Fibroblast of lung (primary cell): ENCODE measurements at regions not wholly inside any gene's neighbourhood (a gene's known extent, or its start where the extent isn't known, plus 50 kb on each side); places are given as distances from the start of the nearest gene placed in this dataset.

Source experiments
- DNase-seq, 2 donors: peaks; one replicate each; pipeline versions ENCODE4 v3.0.0 to v3.0.0-alpha.2; 2010; ENCODE audit warnings: low read depth in 2 of 2
- H2AFZ ChIP-seq: 2 replicates; pipeline ENCODE4 v1.5.1; 2012; ENCODE audit warnings: low read length, control low read depth, inconsistent platforms
- H3K27ac ChIP-seq: 2 replicates; pipeline ENCODE4 v1.5.1; 2011; ENCODE audit warnings: low read length, control low read depth; ENCODE audit not compliant: insufficient read depth
- H3K27me3 ChIP-seq: 2 replicates; pipeline ENCODE4 v1.5.1; 2011; ENCODE audit warnings: mild to moderate bottlenecking, low read length; ENCODE audit not compliant: control insufficient read depth, insufficient read depth
- H3K36me3 ChIP-seq: 2 replicates; pipeline ENCODE4 v1.5.1; 2011; ENCODE audit warnings: low read length; ENCODE audit not compliant: control insufficient read depth, insufficient read depth
- H3K4me1 ChIP-seq: 2 replicates; pipeline ENCODE4 v1.5.1; 2011; ENCODE audit warnings: low read length; ENCODE audit not compliant: control insufficient read depth, insufficient read depth; ENCODE audit errors: extremely low read depth
- H3K4me2 ChIP-seq: 2 replicates; pipeline ENCODE4 v1.5.1; 2011; ENCODE audit warnings: low read length, control low read depth; ENCODE audit not compliant: insufficient read depth; ENCODE audit errors: extremely low read depth
- H3K4me3 ChIP-seq, 4 experiments: fragments of 200-600 bp in 1 of 4; sonication (generic) in 1 of 4; replicated peaks in 1 of 4; 2 replicates each; pipeline ENCODE4 v1.5.1; 2011 to 2016; ENCODE audit warnings: low read length in 4 of 4, low read depth in 3 of 4, mild to moderate bottlenecking in 3 of 4, control low read depth in 2 of 4, inconsistent platforms in 1 of 4, mixed read lengths in 1 of 4; ENCODE audit not compliant: insufficient read depth in 1 of 4; ENCODE audit errors: control extremely low read depth in 1 of 4
- H3K79me2 ChIP-seq: 2 replicates; pipeline ENCODE4 v1.5.1; 2012; ENCODE audit warnings: mild to moderate bottlenecking, low read length, inconsistent platforms; ENCODE audit not compliant: control insufficient read depth, insufficient read depth
- H3K9ac ChIP-seq: 2 replicates; pipeline ENCODE4 v1.5.1; 2011; ENCODE audit warnings: mild to moderate bottlenecking, low read length, control low read depth; ENCODE audit not compliant: insufficient read depth
- H3K9me3 ChIP-seq: 2 replicates; pipeline ENCODE4 v1.5.1; 2012; ENCODE audit warnings: low read depth, low read length; ENCODE audit not compliant: control insufficient read depth, insufficient read depth
- H4K20me1 ChIP-seq: 2 replicates; pipeline ENCODE4 v1.5.1; 2011; ENCODE audit warnings: low read length; ENCODE audit not compliant: control insufficient read depth, insufficient read depth; ENCODE audit errors: extremely low read depth
- CTCF ChIP-seq, 2 donors: IDR thresholded peaks in 1 of 2; conservative IDR thresholded peaks in 1 of 2; 1 replicate in 1 of 2; 2 replicates in 1 of 2; pipeline ENCODE4 v1.5.1; 2011 to 2012; ENCODE audit warnings: low read length in 2 of 2, control low read depth in 1 of 2, inconsistent platforms in 1 of 2, low read depth in 1 of 2, mild to moderate bottlenecking in 1 of 2
- EZH2 ChIP-seq: IDR thresholded peaks from 2 replicates; pipeline ENCODE4 v1.5.1; 2012; ENCODE audit warnings: low read length, control low read depth, mild to moderate bottlenecking; ENCODE audit errors: missing control alignments

- no peak overlapping the region for H3K27ac ChIP-seq
- H3K9me3 ChIP-seq: no peaks in the 10 kb centered on the region
- TF ChIP-seq EZH2 (no peak), CTCF (conservative IDR thresholded peaks at IDR 0.05 in 1 of 2, IDR thresholded peaks at IDR 0.05 in 1 of 2; ENCODE audit: low read depth in 1 of 2, low read length in 2 of 2) (no peak)
- no peak overlapping the region for H3K9ac ChIP-seq
- H3K4me2 ChIP-seq: no peak overlapping the region
- DNase-seq: no peak
- H3K4me3 ChIP-seq: no peak overlapping the region
- H4K20me1 ChIP-seq: no peaks in the 10 kb centered on the region
- no peak overlapping the region for H2AFZ ChIP-seq
- H3K79me2 ChIP-seq: no peaks in the 10 kb centered on the region
- H3K4me1 ChIP-seq: no peaks in the 10 kb centered on the region
- H3K27me3 ChIP-seq: no peaks in the 10 kb centered on the region
- H3K36me3 ChIP-seq: no peaks in the 10 kb centered on the region
These were observed 179.8 kb downstream of the OR13H1 start for GRCh38 chrX:131723646-131724045.

DNA sequence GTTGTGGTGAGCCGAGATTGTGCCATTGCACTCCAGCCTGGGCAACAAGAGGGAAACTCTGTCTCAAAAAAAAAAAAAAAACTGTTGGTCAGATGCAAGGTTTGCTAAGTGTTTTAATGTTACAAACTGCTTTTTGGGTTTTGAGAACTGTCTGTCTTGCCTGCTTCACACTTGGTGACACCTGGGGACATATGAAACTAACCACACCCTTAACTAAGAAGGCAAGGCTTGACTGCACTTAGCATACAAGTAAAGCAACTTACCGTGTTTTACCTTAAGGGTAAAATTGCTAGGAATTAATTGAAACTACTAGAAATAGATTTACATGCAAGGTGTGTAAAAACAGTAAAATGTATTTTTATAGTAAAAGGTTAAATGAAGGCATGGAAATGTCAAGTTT, 180.4 kb downstream of the OR13H1 start:
- Histone ChIP-seq H4K20me1 (no peaks in the 10 kb centered on the region), H3K27ac (no peak overlapping the region), H2AFZ (no peak overlapping the region), H3K79me2 (no peaks in the 10 kb centered on the region), H3K27me3 (no peaks in the 10 kb centered on the region), H3K9ac (no peak overlapping the region), H3K4me3 (no peak overlapping the region), H3K36me3 (no peaks in the 10 kb centered on the region), H3K4me1 (no peaks in the 10 kb centered on the region), H3K4me2 (no peak overlapping the region), H3K9me3 (no peaks in the 10 kb centered on the region)
- no peak for DNase-seq
- no peak for TF ChIP-seq EZH2
- no peak for TF ChIP-seq CTCF (conservative IDR thresholded peaks at IDR 0.05 in 1 of 2, IDR thresholded peaks at IDR 0.05 in 1 of 2; ENCODE audit: low read depth in 1 of 2, low read length in 2 of 2)

DNA sequence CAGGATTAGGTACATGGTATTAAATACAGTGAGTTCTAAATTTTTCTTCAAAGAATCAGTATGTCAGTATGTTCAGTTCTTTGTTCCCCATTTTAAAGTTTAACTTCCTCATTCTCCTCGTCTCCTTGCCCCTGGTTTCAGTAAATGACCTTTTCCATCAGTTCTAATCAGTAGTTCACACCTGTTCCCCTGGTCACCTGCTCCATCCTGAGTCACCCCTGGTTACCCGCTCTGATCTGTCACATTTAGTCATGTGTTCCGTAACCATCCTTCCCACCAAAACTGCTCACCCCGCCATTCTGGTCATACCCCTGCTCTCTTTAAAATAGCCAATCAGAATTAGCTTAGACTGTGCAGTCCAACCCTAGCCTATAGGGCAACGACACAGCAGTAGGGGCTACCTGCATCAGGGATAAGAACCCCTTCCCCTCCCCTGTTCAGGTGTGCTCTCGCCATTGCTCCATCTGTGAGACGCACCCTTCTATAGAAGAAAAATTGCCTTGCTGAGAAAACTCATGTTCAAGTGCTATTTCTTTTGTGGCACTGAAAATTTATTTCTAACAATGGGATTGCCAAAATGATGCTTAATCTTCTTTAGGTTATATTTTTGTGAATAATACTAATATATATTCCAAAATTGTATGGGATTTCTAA, 181.3 kb downstream of the OR13H1 start:
- no peaks in the 10 kb centered on the region for H3K4me1 ChIP-seq
- no peaks in the 10 kb centered on the region for H3K9me3 ChIP-seq
- H3K9ac ChIP-seq: no peak overlapping the region
- H3K4me3 ChIP-seq: no peak overlapping the region
- no peak for TF ChIP-seq EZH2
- no peak for TF ChIP-seq CTCF (conservative IDR thresholded peaks at IDR 0.05 in 1 of 2, IDR thresholded peaks at IDR 0.05 in 1 of 2; ENCODE audit: low read depth in 1 of 2, low read length in 2 of 2)
- no peaks in the 10 kb centered on the region for H4K20me1 ChIP-seq
- no peak overlapping the region for H2AFZ ChIP-seq
- no peak for DNase-seq
- H3K36me3 ChIP-seq: no peaks in the 10 kb centered on the region
- H3K79me2 ChIP-seq: no peaks in the 10 kb centered on the region
- no peak overlapping the region for H3K27ac ChIP-seq
- no peak overlapping the region for H3K4me2 ChIP-seq
- no peaks in the 10 kb centered on the region for H3K27me3 ChIP-seq
